Activated CD8-positive, alpha-beta T cell treated with anti-CD3 and anti-CD28 coated beads for 36 hours (primary cell): ENCODE measurements at regions not wholly inside any gene's neighbourhood (a gene's known extent, or its start where the extent isn't known, plus 50 kb on each side); places are given as distances from the start of the nearest gene placed in this dataset.
A peak's percentile ranks its signal among the peaks of the same experiment; 100 is the strongest.

Experiments
- ATAC-seq: fragments of 200-7000 bp; cut with Tn5 transposase; one replicate; pipeline ENCODE4 v1.10.0; 2021; ENCODE audit warnings: mild to moderate bottlenecking, moderate library complexity
- CTCF ChIA-PET: fragments of 350-600 bp; sonication (Branson Sonifier 250); formaldehyde crosslinking; loops from one replicate; lab custom pipeline; 2021; ENCODE audit warnings: antibody characterized with exemption; lab: Charles Lee
- POLR2A ChIA-PET: fragments of 350-600 bp; sonication (Branson Sonifier 250); formaldehyde crosslinking; loops from one replicate; lab custom pipeline; 2021; ENCODE audit warnings: antibody characterized with exemption; lab: Charles Lee
- DNase-seq: peaks from one replicate; pipeline ENCODE4 v3.0.0-alpha.2; 2020
- H3K27ac Mint-ChIP-seq: one replicate; pipeline ENCODE4 v1.8.0; 2021; ENCODE audit warnings: mild to moderate bottlenecking, mixed read lengths
- H3K27me3 Mint-ChIP-seq: one replicate; pipeline ENCODE4 v1.8.0; 2021; ENCODE audit warnings: mixed read lengths
- H3K36me3 Mint-ChIP-seq: one replicate; pipeline ENCODE4 v1.8.0; 2021; ENCODE audit warnings: low read depth, mixed read lengths
- H3K4me1 Mint-ChIP-seq: one replicate; pipeline ENCODE4 v1.8.0; 2021; ENCODE audit warnings: low read depth, mixed read lengths
- H3K4me3 Mint-ChIP-seq: one replicate; pipeline ENCODE4 v1.8.0; 2021; ENCODE audit warnings: mild to moderate bottlenecking, moderate library complexity, mixed read lengths
- H3K9me3 Mint-ChIP-seq: one replicate; pipeline ENCODE4 v1.8.0; 2021; ENCODE audit warnings: mixed read lengths
- intact Hi-C: fragments of 100-400 bp; cut with micrococcal nuclease; formaldehyde crosslinking; loops from one replicate; pipeline ENCODE4 v1.10.0; 2022
- TF ChIP-seq, protein P1 (sequence below): fragments of 200-600 bp; IDR thresholded peaks from one replicate; pipeline ENCODE4 v1.8.0; 2022; ENCODE audit warnings: antibody characterized with exemption, mild to moderate bottlenecking

DNA sequence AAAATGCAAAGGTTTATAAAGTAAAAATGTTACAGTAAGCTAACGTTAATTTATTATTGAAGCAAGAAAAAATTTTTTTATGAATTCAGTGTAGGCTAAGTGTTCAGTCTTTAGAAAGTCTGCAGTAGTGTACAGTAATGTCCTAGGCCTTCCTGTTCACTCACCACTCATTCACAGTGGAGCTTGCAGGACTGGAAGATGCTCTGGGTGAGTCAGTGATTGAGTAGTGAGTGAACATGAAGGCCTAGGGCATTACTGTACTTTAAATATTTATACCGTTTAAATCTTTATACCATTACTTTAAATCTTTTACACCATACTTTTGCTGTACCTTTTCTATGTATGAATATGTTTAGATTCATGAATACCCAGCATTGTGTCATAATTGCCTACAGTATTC, 120.3 kb upstream of the SLC38A4 start:
- intact Hi-C loops: no loop called here
- no peaks in the 10 kb centered on the region for H3K27me3 Mint-ChIP-seq
- H3K4me3 Mint-ChIP-seq: no peak overlapping the region
- no peaks in the 10 kb centered on the region for H3K36me3 Mint-ChIP-seq
- no peaks in the 10 kb centered on the region for H3K4me1 Mint-ChIP-seq
- H3K27ac Mint-ChIP-seq: no peak overlapping the region
- no peak for DNase-seq
- ChIA-PET CTCF (interaction anchor here (1.6 kb wide), 1 partner anchor 13 kb away, joined by 3 read pairs; no protein-coding TSS in a partner anchor), POLR2A (no interaction called here)
- H3K9me3 Mint-ChIP-seq: no peaks in the 10 kb centered on the region
- TF ChIP-seq, protein P1, sequence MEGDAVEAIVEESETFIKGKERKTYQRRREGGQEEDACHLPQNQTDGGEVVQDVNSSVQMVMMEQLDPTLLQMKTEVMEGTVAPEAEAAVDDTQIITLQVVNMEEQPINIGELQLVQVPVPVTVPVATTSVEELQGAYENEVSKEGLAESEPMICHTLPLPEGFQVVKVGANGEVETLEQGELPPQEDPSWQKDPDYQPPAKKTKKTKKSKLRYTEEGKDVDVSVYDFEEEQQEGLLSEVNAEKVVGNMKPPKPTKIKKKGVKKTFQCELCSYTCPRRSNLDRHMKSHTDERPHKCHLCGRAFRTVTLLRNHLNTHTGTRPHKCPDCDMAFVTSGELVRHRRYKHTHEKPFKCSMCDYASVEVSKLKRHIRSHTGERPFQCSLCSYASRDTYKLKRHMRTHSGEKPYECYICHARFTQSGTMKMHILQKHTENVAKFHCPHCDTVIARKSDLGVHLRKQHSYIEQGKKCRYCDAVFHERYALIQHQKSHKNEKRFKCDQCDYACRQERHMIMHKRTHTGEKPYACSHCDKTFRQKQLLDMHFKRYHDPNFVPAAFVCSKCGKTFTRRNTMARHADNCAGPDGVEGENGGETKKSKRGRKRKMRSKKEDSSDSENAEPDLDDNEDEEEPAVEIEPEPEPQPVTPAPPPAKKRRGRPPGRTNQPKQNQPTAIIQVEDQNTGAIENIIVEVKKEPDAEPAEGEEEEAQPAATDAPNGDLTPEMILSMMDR: no peak
- ATAC-seq: no peak

DNA sequence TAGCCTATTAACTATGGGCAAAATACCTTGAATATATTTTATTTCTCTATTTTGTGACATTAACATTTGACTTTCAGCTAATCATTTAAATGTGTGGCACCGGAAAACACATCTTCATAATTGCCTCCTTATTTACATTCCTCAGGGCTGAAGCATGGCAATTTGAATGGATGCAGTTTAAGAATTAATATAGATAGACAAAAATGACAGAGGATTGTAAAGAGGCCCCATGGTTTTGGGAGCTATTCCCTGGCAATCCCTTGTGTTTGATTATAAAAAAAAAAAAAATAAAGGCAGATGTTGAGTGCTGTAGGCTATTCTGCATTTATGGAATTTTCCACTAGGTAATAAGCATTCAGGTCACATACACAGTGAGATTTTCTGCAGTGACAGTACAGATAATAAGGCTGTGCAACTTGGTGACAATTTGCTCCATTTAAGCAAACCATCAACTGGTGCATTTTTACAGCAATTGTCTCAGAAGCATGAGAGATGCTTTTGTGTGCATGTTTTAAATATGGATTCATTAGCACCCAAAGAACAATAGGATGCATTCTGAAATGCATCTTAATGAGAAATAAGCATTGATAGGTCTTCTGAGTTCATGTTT, 123.2 kb upstream of the SLC38A4 start:
- no peak for ATAC-seq
- CTCF ChIA-PET: interaction anchor here (1.2 kb wide), 2 partner anchors 15 to 19 kb away, joined by 3 to 4 read pairs; no protein-coding TSS in a partner anchor

GRCh38 chr12:46950094-46950493, 124.3 kb upstream of the SLC38A4 start:
- DNase-seq (no peak), ATAC-seq (no peak)
- ChIA-PET CTCF (no interaction called here), POLR2A (no interaction called here)
- Mint-ChIP-seq H3K4me3 (no peak overlapping the region), H3K27ac (no peak overlapping the region), H3K4me1 (no peaks in the 10 kb centered on the region), H3K9me3 (no peaks in the 10 kb centered on the region), H3K27me3 (peaks cover 5% of the 10 kb centered on the region), H3K36me3 (no peaks in the 10 kb centered on the region)
- TF ChIP-seq, protein P1: no peak
- intact Hi-C loops: no loop called here

More for the DNA sequence above, 123.2 kb upstream of the SLC38A4 start:
- Mint-ChIP-seq H3K27ac (no peak overlapping the region), H3K4me1 (no peaks in the 10 kb centered on the region), H3K36me3 (no peaks in the 10 kb centered on the region), H3K27me3 (peaks cover 5% of the 10 kb centered on the region), H3K4me3 (no peak overlapping the region), H3K9me3 (no peaks in the 10 kb centered on the region)
- TF ChIP-seq, protein P1: no peak
- POLR2A ChIA-PET: no interaction called here
- no peak for DNase-seq
- intact Hi-C loops: no loop called here

- DNase-seq (no peak), ATAC-seq (peak; percentile 24)
- intact Hi-C loops: no loop called here
- ChIA-PET POLR2A (no interaction called here), CTCF (interaction anchor here (1.2 to 1.5 kb wide), 2 partner anchors 18 to 67 kb away, joined by 4 to 6 read pairs; no protein-coding TSS in a partner anchor)
- Mint-ChIP-seq H3K36me3 (no peaks in the 10 kb centered on the region), H3K4me1 (no peaks in the 10 kb centered on the region), H3K27ac (no peak overlapping the region), H3K9me3 (no peaks in the 10 kb centered on the region), H3K4me3 (no peak overlapping the region), H3K27me3 (peaks cover 8% of the 10 kb centered on the region)
- TF ChIP-seq, protein P1: no peak
These were observed 126.4 kb upstream of the PCED1B start for GRCh38 chr12:46952880-46953483.

DNA sequence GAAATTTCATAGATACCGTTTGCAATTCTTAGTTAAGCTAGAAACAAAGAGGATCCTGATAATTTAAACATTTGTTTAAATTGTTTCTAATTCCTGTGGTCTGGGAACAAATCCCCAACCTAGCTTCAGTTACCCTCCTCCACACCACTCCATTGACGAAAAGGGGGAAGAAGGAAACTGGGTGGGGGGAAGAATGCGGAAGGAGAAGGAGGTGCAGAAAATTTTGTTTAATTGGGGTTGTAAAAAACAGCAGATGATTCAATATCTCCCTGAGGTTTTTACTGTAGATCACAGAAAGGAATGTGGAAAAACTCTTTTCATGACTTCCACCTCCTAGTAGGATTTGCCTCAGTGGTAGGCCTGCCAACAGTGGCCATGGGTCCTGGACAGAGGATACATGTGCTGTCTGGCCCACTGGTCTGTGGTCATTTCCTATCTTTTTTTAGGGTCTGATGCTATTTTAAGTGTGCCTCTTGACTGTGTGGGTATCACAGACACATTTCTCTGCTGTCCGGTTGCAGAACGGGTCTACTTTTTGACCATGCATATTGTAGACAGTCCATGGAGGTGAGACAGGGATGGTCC, 122.9 kb upstream of the PCED1B start:
- no peak for ATAC-seq
- TF ChIP-seq, protein P1: no peak
- DNase-seq: no peak
- intact Hi-C loops: no loop called here
- H3K9me3 Mint-ChIP-seq: no peaks in the 10 kb centered on the region
- no peaks in the 10 kb centered on the region for H3K4me1 Mint-ChIP-seq
- H3K4me3 Mint-ChIP-seq: no peak overlapping the region
- ChIA-PET CTCF (interaction anchor here (0.9 kb wide), 1 partner anchor 12 kb away, joined by 3 read pairs; no protein-coding TSS in a partner anchor), POLR2A (interaction anchor here (1.0 kb wide), 1 partner anchor 472 kb away, joined by 3 read pairs; no protein-coding TSS in a partner anchor)
- no peak overlapping the region for H3K27ac Mint-ChIP-seq
- H3K36me3 Mint-ChIP-seq: no peaks in the 10 kb centered on the region
- H3K27me3 Mint-ChIP-seq: peaks cover 8% of the 10 kb centered on the region
